CMK (cell line): ENCODE measurements at regions not wholly inside any gene's neighbourhood (a gene's known extent, or its start where the extent isn't known, plus 50 kb on each side); places are given as distances from the start of the nearest gene placed in this dataset.
"Not testable (repeated sequence)": the region's sequence is repeated elsewhere in the genome, so short reads cannot be mapped to it uniquely, and the experiment has no call there.

ENCODE experiments used
- DNase-seq: peaks from one replicate; pipeline ENCODE4 v3.0.0-alpha.2; 2010; ENCODE audit warnings: low read depth

DNA sequence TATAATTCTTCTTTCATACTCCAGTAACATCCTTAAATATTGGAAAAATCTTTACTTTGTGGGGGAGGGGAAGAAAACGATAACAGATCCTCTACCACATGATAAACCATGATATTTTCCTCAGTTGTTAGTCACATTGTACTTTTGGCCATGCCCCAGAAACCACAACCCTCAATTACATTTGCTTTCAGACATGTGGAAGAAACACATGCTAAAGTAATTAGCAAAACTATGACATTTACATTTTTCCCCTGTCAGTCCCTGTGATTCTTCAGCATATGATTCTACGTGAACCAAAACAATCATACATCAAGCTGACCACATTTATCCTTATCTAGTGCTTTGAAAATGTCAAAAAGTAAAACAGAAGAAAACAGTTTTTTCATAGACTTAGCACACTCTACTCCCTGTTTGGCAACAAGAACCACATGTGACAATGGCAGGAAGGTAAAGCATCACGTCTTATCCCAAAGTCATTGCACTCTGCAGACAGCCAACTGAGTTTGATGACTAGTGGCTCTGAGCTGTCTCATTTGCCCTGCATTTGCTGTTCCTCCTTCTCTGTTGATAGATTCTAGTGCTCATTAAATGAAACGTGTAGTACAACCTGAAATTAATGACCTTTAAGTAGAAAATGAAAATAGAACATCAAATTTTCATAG, 505.8 kb upstream of the MARCKS start:
- DNase-seq: no peak

GRCh38 chr6:113352029-113352801, 504.9 kb upstream of the MARCKS start:
- DNase-seq: no peak

- DNase-seq: no peak
Observed at GRCh38 chr6:113352831-113353230, 504.3 kb upstream of the MARCKS start.

- DNase-seq: no peak
Observed at GRCh38 chr6:113353392-113353791, 503.8 kb upstream of the MARCKS start.

DNA sequence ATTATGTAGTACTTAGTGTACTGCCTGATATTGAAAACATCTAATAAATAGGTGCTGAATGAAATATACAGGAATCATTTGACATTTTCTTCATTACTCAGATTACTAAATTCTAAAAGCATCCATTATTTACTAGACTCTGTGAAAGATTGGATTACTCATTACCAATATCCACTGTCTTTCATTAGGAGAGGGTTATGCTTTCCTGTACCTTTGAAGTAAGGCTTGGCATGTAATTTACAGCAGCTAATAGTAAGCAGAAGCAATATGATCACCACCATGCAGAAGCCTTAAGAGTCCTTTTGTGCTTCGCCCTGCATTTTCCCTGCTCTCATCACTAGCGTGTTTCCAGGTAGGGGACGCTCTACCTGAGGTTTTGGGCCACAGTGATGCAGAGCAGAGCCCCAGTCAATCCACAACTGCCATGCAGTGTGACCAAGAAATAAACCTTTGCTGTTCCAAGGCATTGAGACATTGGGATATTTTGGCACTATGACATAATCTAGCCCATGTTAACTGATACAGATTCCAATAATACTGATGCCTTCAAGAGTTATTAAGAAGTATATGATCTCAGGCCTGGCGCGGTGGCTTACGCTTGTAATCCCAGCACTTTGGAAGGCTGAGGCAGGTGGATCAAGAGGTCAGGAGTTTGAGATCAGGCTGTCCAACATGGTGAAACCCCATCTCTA, 502.8 kb upstream of the MARCKS start:
- DNase-seq: no peak

GRCh38 chr6:113356139-113356538, 501.0 kb upstream of the MARCKS start:
- no peak for DNase-seq

DNA sequence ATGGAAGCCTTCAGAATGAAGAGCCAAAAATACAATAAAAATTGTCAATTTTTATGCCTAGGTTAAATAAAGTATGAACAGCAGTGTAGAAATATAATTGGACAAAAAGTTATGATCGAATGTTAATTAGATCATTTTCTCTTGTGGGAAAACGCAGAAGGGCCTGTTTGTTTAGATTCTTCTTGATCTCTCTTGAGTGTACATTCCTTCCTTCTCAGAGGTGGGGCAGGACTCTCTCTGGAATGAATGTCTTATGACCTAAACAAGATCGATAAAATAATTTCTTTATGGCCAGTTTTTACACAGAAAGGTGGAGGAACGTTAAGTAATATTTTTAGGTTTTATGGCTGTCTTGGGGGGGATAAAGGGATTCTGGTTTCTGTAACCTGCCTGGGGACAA, 500.1 kb upstream of the MARCKS start:
- no peak for DNase-seq

DNA sequence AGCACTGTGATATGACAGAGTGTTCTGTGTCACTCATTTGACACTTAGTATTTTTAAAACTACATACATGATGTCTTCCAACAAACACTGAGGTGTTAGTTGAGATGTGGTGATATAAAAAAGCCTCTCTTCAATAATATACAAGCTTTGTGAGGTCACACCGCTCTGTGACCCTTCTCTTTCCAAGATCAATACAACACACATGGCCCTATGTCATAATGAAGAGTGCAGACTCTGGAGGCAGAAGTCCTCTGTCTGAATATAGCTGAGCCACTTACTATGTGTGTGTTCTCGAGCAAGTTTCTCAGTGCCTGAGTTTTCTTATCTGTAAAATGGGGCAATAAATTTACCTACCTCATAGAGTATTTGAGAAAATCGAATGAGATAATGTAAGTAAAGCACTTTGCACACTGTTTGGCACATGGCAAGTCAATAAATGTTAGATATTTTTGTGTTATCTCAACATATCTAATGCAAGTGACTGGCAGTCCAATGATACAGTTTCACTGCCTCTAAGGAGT, 499.0 kb upstream of the MARCKS start:
- no peak for DNase-seq

DNA sequence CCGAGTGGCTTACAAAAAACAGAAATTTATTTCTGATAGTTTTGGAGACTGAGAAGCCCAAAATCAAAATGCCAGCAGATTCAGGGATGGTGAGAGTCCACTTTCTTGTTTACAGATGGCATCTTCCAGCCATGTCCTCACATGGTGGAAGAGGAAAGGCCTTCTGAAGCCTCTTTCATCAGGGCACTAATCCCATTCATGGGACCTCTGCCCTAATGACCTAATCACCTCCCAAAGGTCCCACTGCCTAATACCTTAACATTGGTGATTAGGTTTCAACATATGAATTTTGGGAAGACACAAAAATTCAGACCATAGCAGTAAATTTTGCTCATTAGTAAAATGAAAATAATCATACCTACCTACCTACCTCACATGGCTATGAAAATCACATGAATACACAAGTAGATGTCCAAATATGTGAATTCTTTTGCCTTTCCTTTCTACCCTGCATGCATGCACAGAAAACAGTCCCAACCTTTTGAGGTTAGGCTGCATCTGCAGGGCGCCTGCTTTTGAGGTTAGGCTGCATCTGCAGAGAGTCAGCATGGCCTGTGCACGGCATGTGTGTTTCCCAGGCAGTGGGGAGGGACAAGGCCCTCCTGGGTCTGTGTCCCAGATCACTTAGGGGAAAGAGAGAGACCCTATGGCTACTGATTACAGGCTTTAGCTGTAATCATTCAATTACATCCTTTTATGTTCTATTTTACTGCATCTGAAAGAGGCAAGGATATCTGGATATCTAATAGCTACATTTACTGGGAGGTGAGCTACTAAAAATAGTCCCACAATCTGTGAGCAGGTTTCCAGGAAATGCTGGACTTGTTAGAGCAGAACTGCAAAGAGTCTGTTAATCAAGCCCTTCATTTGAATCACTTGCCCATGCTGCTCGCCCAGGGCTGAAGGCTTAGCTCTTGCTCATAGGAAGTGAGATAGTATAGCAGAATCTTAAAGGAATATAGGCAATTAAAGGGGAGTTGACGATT, 497.7 kb upstream of the MARCKS start:
- DNase-seq: no peak

- DNase-seq: no peak
Observed at GRCh38 chr6:113361014-113361645, 496.0 kb upstream of the MARCKS start.

GRCh38 chr6:113362301-113363047, 494.7 kb upstream of the MARCKS start:
- DNase-seq: peak; percentile 71

DNA sequence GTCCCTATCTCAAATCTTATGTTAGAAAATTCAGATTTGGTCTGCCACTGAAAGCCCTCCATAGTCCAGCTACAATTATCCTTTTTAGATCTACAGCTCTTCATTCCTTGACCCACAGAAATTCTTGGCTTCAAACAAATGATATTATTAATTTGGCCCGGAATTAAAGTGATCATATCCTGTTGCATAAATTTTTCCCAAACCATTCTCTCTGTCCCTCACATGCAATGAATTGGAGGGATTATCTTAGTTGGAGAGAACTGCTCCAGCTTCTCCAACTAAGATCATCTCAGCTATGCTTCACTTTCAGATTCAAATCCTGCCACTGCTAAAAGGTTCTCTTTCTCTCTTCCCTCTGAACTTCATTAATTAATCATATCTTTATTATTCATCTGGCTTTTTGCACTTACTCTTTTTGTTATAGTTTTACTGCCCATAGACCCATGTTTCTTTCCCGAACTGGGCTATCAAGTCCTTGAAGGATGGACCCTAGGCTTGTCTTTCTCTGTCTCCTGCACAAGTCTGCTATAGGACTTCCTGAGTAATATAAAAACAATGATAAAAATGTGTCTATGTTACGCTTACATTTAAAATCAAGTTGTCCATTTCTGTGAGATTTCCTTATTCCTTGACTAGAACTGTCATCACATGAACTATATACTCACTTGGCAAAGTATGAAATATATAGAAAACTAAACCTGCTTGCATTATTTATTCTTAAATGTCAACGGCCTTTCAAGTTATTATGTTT, 493.9 kb upstream of the MARCKS start:
- DNase-seq: no peak

DNA sequence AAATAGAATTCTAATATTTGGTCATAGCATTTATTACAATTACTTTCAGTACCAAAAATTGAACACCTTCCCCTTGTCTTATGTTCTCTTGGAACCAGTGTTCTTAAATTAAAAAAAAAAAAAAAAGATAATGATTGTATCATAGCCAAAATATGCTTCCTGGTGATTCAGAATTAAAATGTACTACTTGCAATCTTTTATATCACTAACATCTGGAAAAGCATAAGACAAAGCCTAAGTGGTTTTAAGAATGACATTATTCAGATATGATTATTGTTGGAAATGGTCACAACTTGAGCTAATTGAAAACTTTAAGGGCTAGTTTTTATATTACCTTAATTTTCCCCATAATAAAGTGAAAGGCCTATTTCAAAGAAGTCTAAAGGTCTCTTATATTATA, 493.3 kb upstream of the MARCKS start:
- no peak for DNase-seq

DNA sequence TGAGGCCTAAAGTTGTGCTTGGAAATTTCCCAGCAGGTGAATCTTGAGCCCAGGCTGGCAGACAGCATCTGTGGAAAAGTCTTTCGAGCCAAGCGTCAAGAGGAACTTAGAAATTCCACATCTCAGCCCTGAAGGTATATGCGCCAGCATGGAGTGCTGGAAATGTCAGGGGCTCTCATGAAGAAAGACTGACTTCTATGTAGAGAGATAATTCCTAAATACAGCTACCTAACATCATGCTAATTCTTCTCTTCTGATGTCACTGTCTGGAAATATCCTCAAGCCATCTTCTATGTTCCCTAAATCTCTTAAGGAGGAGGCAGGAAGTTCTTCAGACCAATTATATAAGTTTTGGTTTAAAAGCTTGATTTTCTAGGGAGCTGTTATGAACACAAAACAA, 492.4 kb upstream of the MARCKS start:
- no peak for DNase-seq

DNA sequence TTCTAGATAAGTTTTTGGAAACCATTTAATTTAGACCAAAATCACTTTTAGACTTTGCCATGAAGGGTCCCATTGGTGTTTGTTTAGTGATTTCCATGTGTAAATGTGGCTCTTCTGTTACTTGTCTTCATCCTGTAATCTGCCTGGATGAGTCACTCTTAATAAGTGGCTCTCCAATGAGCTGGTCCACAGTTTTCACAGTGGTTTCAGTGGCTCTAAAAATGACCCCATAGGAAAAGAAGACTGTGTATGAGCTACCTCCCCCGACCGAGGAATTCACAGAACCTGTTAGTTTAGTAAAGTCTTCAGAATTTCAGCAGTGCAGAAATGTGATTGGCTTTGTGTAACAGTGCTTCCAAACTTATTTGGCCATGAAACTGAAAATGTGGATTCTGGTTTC, 492.0 kb upstream of the MARCKS start:
- no peak for DNase-seq

- DNase-seq: no peak
Observed at GRCh38 chr6:113366505-113366904, 490.6 kb upstream of the MARCKS start.

DNA sequence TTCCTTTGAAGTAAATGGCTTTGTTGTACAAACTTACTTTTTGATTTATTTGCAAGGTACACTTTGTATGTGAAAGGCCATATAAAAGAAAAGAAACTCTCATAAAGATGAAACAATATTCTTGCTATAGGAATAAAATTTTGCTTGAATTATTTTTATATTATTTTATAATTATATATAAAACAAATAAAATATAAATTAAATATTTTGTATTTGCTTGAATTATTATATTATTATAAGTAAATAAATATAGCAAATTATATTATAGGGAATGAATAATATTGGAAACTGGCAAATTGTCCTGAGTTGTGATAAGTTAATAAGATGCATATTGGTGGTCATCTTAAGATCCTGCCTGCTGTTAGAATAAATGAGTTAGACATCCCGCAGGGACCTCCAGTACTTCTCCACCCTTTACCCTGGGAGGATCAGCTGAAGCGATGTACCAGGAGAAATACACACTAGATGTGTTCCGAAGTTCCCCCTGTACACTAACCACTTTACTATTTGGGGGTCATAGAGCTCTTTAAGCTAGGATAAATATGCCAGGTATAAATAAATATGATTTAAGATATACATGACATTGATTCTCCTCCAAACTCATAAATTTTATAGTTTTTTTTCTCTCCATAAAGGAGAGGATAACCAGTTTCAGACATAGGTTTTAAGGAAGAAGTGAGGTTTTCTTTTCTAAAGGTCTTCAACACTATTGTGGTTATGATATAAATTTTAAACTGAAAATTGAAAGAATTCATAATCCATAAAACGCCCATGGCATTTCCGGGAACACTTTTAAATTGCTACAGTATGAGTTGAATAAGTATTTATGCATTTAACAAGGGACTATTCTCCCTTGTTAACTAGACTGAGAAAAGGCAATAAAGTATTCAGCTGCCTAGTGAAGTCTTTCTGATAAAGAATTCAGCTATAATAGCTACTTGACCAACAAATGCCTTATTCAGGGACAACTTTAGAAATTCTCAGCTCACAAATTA, 486.3 kb upstream of the MARCKS start:
- DNase-seq: no peak

GRCh38 chr6:113375466-113375865, 481.7 kb upstream of the MARCKS start:
- DNase-seq: not testable (repeated sequence)
